HG02840 (cell line): ENCODE measurements at regions not wholly inside any gene's neighbourhood (a gene's known extent, or its start where the extent isn't known, plus 50 kb on each side); places are given as distances from the start of the nearest gene placed in this dataset.

ENCODE experiments used
- ATAC-seq: cut with Tn5 transposase; IDR thresholded peaks from one replicate; pipeline ENCODE4 v1.9.1; 2021; ENCODE audit warnings: mild to moderate bottlenecking, moderate library complexity, moderate number of reproducible peaks; ENCODE audit not compliant: unreplicated experiment, low FRiP score

GRCh38 chr5:39479537-39479936, 54.8 kb upstream of the DAB2 start:
- no peak for ATAC-seq

- ATAC-seq, result no peak
These were observed 54.1 kb upstream of the DAB2 start for GRCh38 chr5:39478863-39479262.

- ATAC-seq, result no peak
These were observed 52.1 kb upstream of the DAB2 start for GRCh38 chr5:39476843-39477220.

- no peak for ATAC-seq
These were observed 51.4 kb upstream of the DAB2 start for GRCh38 chr5:39475881-39476842.

- ATAC-seq, result no peak
These were observed 50.4 kb upstream of the DAB2 start for GRCh38 chr5:39475159-39475571.
